Stomach (tissue), 8 donors: ENCODE measurements at regions not wholly inside any gene's neighbourhood (a gene's known extent, or its start where the extent isn't known, plus 50 kb on each side); places are given as distances from the start of the nearest gene placed in this dataset.

Experiments used
- DNase-seq, 2 donors: peaks; one replicate each; pipeline versions ENCODE4 v3.0.0 to v3.0.0-alpha.2; 2013 to 2019
- H3K27ac ChIP-seq, 5 donors: fragments of 200-600 bp in 4 of 5; sonication (generic) in 4 of 5; one replicate each; pipeline ENCODE4 v1.5.1; 2013 to 2019; ENCODE audit warnings: mild to moderate bottlenecking in 1 of 5, moderate library complexity in 1 of 5
- H3K27me3 ChIP-seq, 3 donors: fragments of 200-600 bp; sonication (generic); one replicate each; pipeline ENCODE4 v1.5.1; 2017 to 2019; ENCODE audit warnings: mixed run types in 1 of 3
- H3K36me3 ChIP-seq, 4 donors: fragments of 200-600 bp; sonication (generic); 1 replicate in 3 of 4; 2 replicates in 1 of 4; pipeline ENCODE4 v1.5.1; 2016 to 2019
- H3K4me1 ChIP-seq, 4 donors: fragments of 200-600 bp; sonication (generic); one replicate each; pipeline ENCODE4 v1.5.1; 2016 to 2019
- H3K4me3 ChIP-seq, 4 donors: fragments of 200-600 bp; sonication (generic) in 3 of 4; one replicate each; pipeline ENCODE4 v1.5.1; 2016 to 2019; ENCODE audit warnings: mild to moderate bottlenecking in 1 of 4
- H3K9me3 ChIP-seq, 4 donors: fragments of 200-600 bp; sonication (generic); one replicate each; pipeline ENCODE4 v1.5.1; 2016 to 2019
- CTCF ChIP-seq, 7 experiments: fragments of 450-650 bp in 4 of 7; fragments of 200-600 bp in 3 of 7; sonication (generic) in 3 of 7; IDR thresholded peaks; one replicate each; pipeline ENCODE4 v1.5.1; 2016 to 2019; ENCODE audit warnings: antibody characterized with exemption in 7 of 7, control low read depth in 2 of 7, mild to moderate bottlenecking in 1 of 7
- EP300 ChIP-seq: sonication (generic); formaldehyde crosslinking; IDR thresholded peaks from one replicate; pipeline ENCODE4 v1.6.1; 2017; ENCODE audit warnings: antibody characterized with exemption
- POLR2A ChIP-seq, 4 donors: fragments of 450-650 bp; IDR thresholded peaks; one replicate each; pipeline ENCODE4 v1.6.1; 2016; ENCODE audit warnings: antibody characterized with exemption in 4 of 4, control low read depth in 2 of 4, mild to moderate bottlenecking in 1 of 4, moderate library complexity in 1 of 4
- POLR2AphosphoS5 ChIP-seq, 3 donors: sonication (generic); formaldehyde crosslinking; IDR thresholded peaks; one replicate each; pipeline ENCODE4 v1.6.1; 2016; ENCODE audit warnings: antibody characterized with exemption in 3 of 3
- WGBS, 5 donors: extraction: QIAGEN DNeasy Blood & Tissue Kit in 3 of 5; methylation state at CpG; one replicate each; pipeline versions ENCODE4 v1.1.5 to v1.1.7; 2013 to 2018; 5-methylcytosine and 5-hydroxymethylcytosine counted together
- intact Hi-C: fragments of 100-400 bp; cut with DNase I; formaldehyde crosslinking; loops from one replicate; pipeline ENCODE4 v1.15.1; 2023; ENCODE audit warnings: low total_unique reads
- donor health status: healthy with polysubstance abuse.
- donor health status: Bipolar disorder and iron deficiency.
- donor health status: healthy.

GRCh38 chr11:43573873-43574272, 106.7 kb upstream of the HSD17B12 start:
- Histone ChIP-seq H3K9me3 (no peaks in the 10 kb centered on the region), H3K27ac (no peak overlapping the region), H3K36me3 (no peaks in the 10 kb centered on the region), H3K27me3 (peaks cover 7 to 96% (median 63%) of the 10 kb centered on the region in 3 donors), H3K4me1 (peaks cover 29 to 43% (median 36%) of the 10 kb centered on the region in 4 donors), H3K4me3 (no peak overlapping the region)
- intact Hi-C loops: no loop called here
- DNase-seq: no peak
- 34 to 45% (median 34%) methylated on average over 5 of the region's 5 CpGs for WGBS, 5 donors
- TF ChIP-seq EP300 (no peak), POLR2A (IDR thresholded peaks at IDR 0.05) (no peak), CTCF (IDR thresholded peaks at IDR 0.05) (no peak), POLR2AphosphoS5 (IDR thresholded peaks at IDR 0.05) (no peak)

GRCh38 chr11:43574411-43574810, 106.1 kb upstream of the HSD17B12 start:
- no peak overlapping the region for H3K4me3 ChIP-seq
- intact Hi-C loops: no loop called here
- H3K4me1 ChIP-seq: peaks cover 34 to 49% (median 41%) of the 10 kb centered on the region in 4 donors
- DNase-seq: no peak
- 3 to 22% (median 17%) methylated on average over 1 of the region's 1 CpG for WGBS, 5 donors
- no peaks in the 10 kb centered on the region for H3K9me3 ChIP-seq
- peaks cover 7 to 100% (median 68%) of the 10 kb centered on the region in 3 donors for H3K27me3 ChIP-seq
- TF ChIP-seq POLR2AphosphoS5 (IDR thresholded peaks at IDR 0.05) (no peak), CTCF (IDR thresholded peaks at IDR 0.05) (no peak), POLR2A (IDR thresholded peaks at IDR 0.05) (no peak)
- H3K36me3 ChIP-seq: no peaks in the 10 kb centered on the region
- H3K27ac ChIP-seq: no peak overlapping the region

GRCh38 chr11:43574949-43575912, 105.3 kb upstream of the HSD17B12 start:
- Histone ChIP-seq H3K4me1 (peaks cover 39 to 57% (median 49%) of the 10 kb centered on the region in 4 donors), H3K36me3 (no peaks in the 10 kb centered on the region), H3K9me3 (no peaks in the 10 kb centered on the region), H3K4me3 (peak overlapping the region; percentile 19 to 43 (median 27)), H3K27me3 (peaks cover 7 to 100% (median 76%) of the 10 kb centered on the region in 3 donors), H3K27ac (no peak overlapping the region)
- intact Hi-C loops: no loop called here
- peak in 1 of 2 donors; percentile 87 for DNase-seq
- 1 to 3% (median 2%) methylated on average over 36 to 50 of the region's 50 CpGs for WGBS, 5 donors
- TF ChIP-seq POLR2AphosphoS5 (IDR thresholded peaks at IDR 0.05): no peak
- no peak for TF ChIP-seq EP300
- TF ChIP-seq CTCF (IDR thresholded peaks at IDR 0.05): no peak
- TF ChIP-seq POLR2A (IDR thresholded peaks at IDR 0.05): no peak

- peaks cover 46 to 64% (median 55%) of the 10 kb centered on the region in 4 donors for H3K4me1 ChIP-seq
- H3K27me3 ChIP-seq: peaks cover 7 to 100% (median 83%) of the 10 kb centered on the region in 3 donors
- H3K36me3 ChIP-seq: no peaks in the 10 kb centered on the region
- intact Hi-C loops: no loop called here
- no peak for TF ChIP-seq EP300
- TF ChIP-seq CTCF (IDR thresholded peaks at IDR 0.05): no peak
- TF ChIP-seq POLR2AphosphoS5 (IDR thresholded peaks at IDR 0.05): no peak
- TF ChIP-seq POLR2A (IDR thresholded peaks at IDR 0.05): no peak
- H3K4me3 ChIP-seq: peak overlapping the region; percentile 19 to 43 (median 27)
- H3K9me3 ChIP-seq: no peaks in the 10 kb centered on the region
- DNase-seq: no peak
- no peak overlapping the region for H3K27ac ChIP-seq
- 1 to 5% (median 4%) methylated on average over 11 of the region's 11 CpGs for WGBS, 5 donors
Measured at GRCh38 chr11:43575913-43576310, 104.6 kb upstream of the HSD17B12 start.
